Caco-2 (cell line): ENCODE measurements at regions not wholly inside any gene's neighbourhood (a gene's known extent, or its start where the extent isn't known, plus 50 kb on each side); places are given as distances from the start of the nearest gene placed in this dataset.

ENCODE experiments used
- BruUV-seq: library from RNA; stranded (reverse); fragments of 400-500 nt; replicated peaks from 2 replicates; lab custom pipeline; 2021; lab: Mats Ljungman, UMichigan
- CTCF ChIA-PET: fragments of 300-600 bp; sonication (Branson Sonifier 250); formaldehyde crosslinking; loops from one replicate; lab custom pipeline; 2022; ENCODE audit warnings: antibody characterized with exemption; lab: Charles Lee
- POLR2A ChIA-PET: fragments of 300-600 bp; sonication (Branson Sonifier 250); formaldehyde crosslinking; loops from one replicate; lab custom pipeline; 2022; ENCODE audit warnings: antibody characterized with exemption; lab: Charles Lee
- DNase-seq, 2 experiments: peaks; one replicate each; pipeline versions ENCODE4 v3.0.0 to v3.0.0-alpha.2; 2020 to 2022
- H3K27me3 ChIP-seq: replicated peaks from 2 replicates; pipeline ENCODE4 v1.6.0; 2011; ENCODE audit warnings: low read length; ENCODE audit not compliant: control insufficient read depth, insufficient read depth
- H3K36me3 ChIP-seq: 2 replicates; pipeline ENCODE4 v1.5.1; 2011; ENCODE audit warnings: low read length; ENCODE audit not compliant: control insufficient read depth, insufficient read depth
- H3K4me1 ChIP-seq: fragments of 250-450 bp; sonication (Bioruptor Pico); 2 replicates; pipeline ENCODE4 v1.5.1; 2020; ENCODE audit warnings: mild to moderate bottlenecking
- H3K4me3 ChIP-seq: 2 replicates; pipeline ENCODE4 v1.5.1; 2011; ENCODE audit warnings: low read depth, mild to moderate bottlenecking, control low read depth, low read length
- H3K9me3 ChIP-seq: fragments of 250-450 bp; sonication (Bioruptor Pico); 2 replicates; pipeline ENCODE4 v1.5.1; 2020; ENCODE audit warnings: mild to moderate bottlenecking, moderate library complexity
- H3K27ac Mint-ChIP-seq: one replicate; pipeline ENCODE4 v1.8.0; 2022; ENCODE audit warnings: mixed read lengths; ENCODE audit not compliant: unreplicated experiment
- H3K27me3 Mint-ChIP-seq: one replicate; pipeline ENCODE4 v1.8.0; 2022; ENCODE audit warnings: mixed read lengths; ENCODE audit not compliant: insufficient read depth, unreplicated experiment
- H3K36me3 Mint-ChIP-seq: one replicate; pipeline ENCODE4 v1.8.0; 2022; ENCODE audit warnings: mild to moderate bottlenecking, mixed read lengths; ENCODE audit not compliant: insufficient read depth, unreplicated experiment
- H3K4me1 Mint-ChIP-seq: one replicate; pipeline ENCODE4 v1.8.0; 2022; ENCODE audit warnings: low read depth, mixed read lengths; ENCODE audit not compliant: unreplicated experiment
- H3K4me3 Mint-ChIP-seq: one replicate; pipeline ENCODE4 v1.8.0; 2022; ENCODE audit warnings: mild to moderate bottlenecking, moderate library complexity, mixed read lengths; ENCODE audit not compliant: unreplicated experiment
- H3K9me3 Mint-ChIP-seq: one replicate; pipeline ENCODE4 v1.8.0; 2022; ENCODE audit warnings: mixed read lengths; ENCODE audit not compliant: unreplicated experiment
- CTCF ChIP-seq, 2 experiments: fragments of 200-600 bp in 1 of 2; IDR thresholded peaks; 1 replicate in 1 of 2; 2 replicates in 1 of 2; pipeline versions ENCODE4 v1.5.1 to v1.8.0; 2011 to 2022; ENCODE audit warnings: antibody characterized with exemption in 1 of 2, control low read depth in 1 of 2, inconsistent platforms in 1 of 2, low read depth in 1 of 2, low read length in 1 of 2, mild to moderate bottlenecking in 1 of 2, moderate library complexity in 1 of 2; ENCODE audit not compliant: insufficient read depth in 1 of 2, severe bottlenecking in 1 of 2, unreplicated experiment in 1 of 2
- intact Hi-C: fragments of 100-400 bp; cut with micrococcal nuclease; formaldehyde crosslinking; loops from one replicate; pipeline ENCODE4 v1.10.0; 2022; ENCODE audit not compliant: unreplicated experiment

- H3K4me3 Mint-ChIP-seq: no peak overlapping the region
- H3K27ac Mint-ChIP-seq: no peak overlapping the region
- no peak for DNase-seq
- no peaks in the 10 kb centered on the region for H3K27me3 ChIP-seq
- H3K4me3 ChIP-seq: no peak overlapping the region
- no peak for TF ChIP-seq CTCF (IDR thresholded peaks at IDR 0.05; ENCODE audit: insufficient read depth in 1 of 2, low read depth in 1 of 2, low read length in 1 of 2, severe bottlenecking in 1 of 2, unreplicated experiment in 1 of 2)
- H3K27me3 Mint-ChIP-seq: peaks cover 4% of the 10 kb centered on the region
- no peaks in the 10 kb centered on the region for H3K9me3 Mint-ChIP-seq
- no peaks in the 10 kb centered on the region for H3K9me3 ChIP-seq
- H3K4me1 ChIP-seq: no peaks in the 10 kb centered on the region
- H3K36me3 ChIP-seq: no peaks in the 10 kb centered on the region
- ChIA-PET POLR2A (no interaction called here), CTCF (no interaction called here)
- intact Hi-C loops: loop anchor here (5.0 kb wide), 1 partner anchor 41 kb away; no protein-coding TSS in a partner anchor
- no TSS peak for BruUV-seq
- no peaks in the 10 kb centered on the region for H3K36me3 Mint-ChIP-seq
- no peaks in the 10 kb centered on the region for H3K4me1 Mint-ChIP-seq
Observed at GRCh38 chr4:163663454-163664225, 169.2 kb downstream of the TMA16 start.

- Histone ChIP-seq H3K36me3 (no peaks in the 10 kb centered on the region), H3K9me3 (no peaks in the 10 kb centered on the region), H3K4me1 (no peaks in the 10 kb centered on the region), H3K27me3 (no peaks in the 10 kb centered on the region), H3K4me3 (no peak overlapping the region)
- Mint-ChIP-seq H3K27me3 (peaks cover 4% of the 10 kb centered on the region), H3K4me3 (no peak overlapping the region), H3K4me1 (no peaks in the 10 kb centered on the region), H3K36me3 (no peaks in the 10 kb centered on the region), H3K9me3 (no peaks in the 10 kb centered on the region), H3K27ac (no peak overlapping the region)
- CTCF ChIA-PET: no interaction called here
- intact Hi-C loops: no loop called here
- DNase-seq: no peak
- no TSS peak for BruUV-seq
- TF ChIP-seq CTCF (IDR thresholded peaks at IDR 0.05; ENCODE audit: insufficient read depth in 1 of 2, low read depth in 1 of 2, low read length in 1 of 2, severe bottlenecking in 1 of 2, unreplicated experiment in 1 of 2): no peak
- POLR2A ChIA-PET: no interaction called here
Observed at GRCh38 chr4:163665101-163665500, 170.6 kb downstream of the TMA16 start.

- Mint-ChIP-seq H3K27me3 (peaks cover 4% of the 10 kb centered on the region), H3K4me3 (no peak overlapping the region), H3K27ac (no peak overlapping the region), H3K9me3 (no peaks in the 10 kb centered on the region), H3K4me1 (no peaks in the 10 kb centered on the region), H3K36me3 (no peaks in the 10 kb centered on the region)
- ChIA-PET CTCF (no interaction called here), POLR2A (interaction anchor here (0.6 kb wide), 1 partner anchor 115 kb away, joined by 3 read pairs; no protein-coding TSS in a partner anchor)
- Histone ChIP-seq H3K27me3 (no peaks in the 10 kb centered on the region), H3K9me3 (no peaks in the 10 kb centered on the region), H3K4me3 (no peak overlapping the region), H3K4me1 (no peaks in the 10 kb centered on the region), H3K36me3 (no peaks in the 10 kb centered on the region)
- no TSS peak for BruUV-seq
- intact Hi-C loops: no loop called here
- TF ChIP-seq CTCF (IDR thresholded peaks at IDR 0.05; ENCODE audit: insufficient read depth in 1 of 2, low read depth in 1 of 2, low read length in 1 of 2, severe bottlenecking in 1 of 2, unreplicated experiment in 1 of 2): no peak
- no peak for DNase-seq
Observed at GRCh38 chr4:163665521-163666331, 171.2 kb downstream of the TMA16 start.
